ENCODE measurements at regions not wholly inside any gene's neighbourhood (a gene's known extent, or its start where the extent isn't known, plus 50 kb on each side); places are given as distances from the start of the nearest gene placed in this dataset.

DNA sequence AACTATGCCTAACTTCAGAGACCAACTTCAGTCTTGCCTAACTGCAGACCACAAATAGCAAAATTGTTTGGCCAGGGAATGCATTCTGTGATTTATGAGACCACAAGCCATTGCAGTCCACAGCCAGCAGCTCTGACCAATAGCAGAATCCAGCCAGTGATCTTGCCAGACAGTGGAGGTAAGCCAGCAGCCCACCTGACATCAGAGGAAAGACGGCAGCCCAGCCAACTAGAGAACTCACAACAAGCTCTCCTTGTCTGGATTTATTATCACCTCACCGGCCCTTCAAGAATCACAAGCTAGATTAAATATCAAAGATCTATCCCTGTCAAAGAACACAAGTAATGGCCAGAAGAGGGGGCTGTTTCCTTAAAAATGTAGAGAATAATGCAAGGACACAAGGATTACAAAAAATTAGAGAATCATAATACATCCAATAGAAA, 66.5 kb upstream of the SLC35F1 start:
- TF ChIP-seq, protein P1, sequence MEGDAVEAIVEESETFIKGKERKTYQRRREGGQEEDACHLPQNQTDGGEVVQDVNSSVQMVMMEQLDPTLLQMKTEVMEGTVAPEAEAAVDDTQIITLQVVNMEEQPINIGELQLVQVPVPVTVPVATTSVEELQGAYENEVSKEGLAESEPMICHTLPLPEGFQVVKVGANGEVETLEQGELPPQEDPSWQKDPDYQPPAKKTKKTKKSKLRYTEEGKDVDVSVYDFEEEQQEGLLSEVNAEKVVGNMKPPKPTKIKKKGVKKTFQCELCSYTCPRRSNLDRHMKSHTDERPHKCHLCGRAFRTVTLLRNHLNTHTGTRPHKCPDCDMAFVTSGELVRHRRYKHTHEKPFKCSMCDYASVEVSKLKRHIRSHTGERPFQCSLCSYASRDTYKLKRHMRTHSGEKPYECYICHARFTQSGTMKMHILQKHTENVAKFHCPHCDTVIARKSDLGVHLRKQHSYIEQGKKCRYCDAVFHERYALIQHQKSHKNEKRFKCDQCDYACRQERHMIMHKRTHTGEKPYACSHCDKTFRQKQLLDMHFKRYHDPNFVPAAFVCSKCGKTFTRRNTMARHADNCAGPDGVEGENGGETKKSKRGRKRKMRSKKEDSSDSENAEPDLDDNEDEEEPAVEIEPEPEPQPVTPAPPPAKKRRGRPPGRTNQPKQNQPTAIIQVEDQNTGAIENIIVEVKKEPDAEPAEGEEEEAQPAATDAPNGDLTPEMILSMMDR (IDR thresholded peaks at IDR 0.05): peak in 1 of 4 experiments; percentile 12
- TF ChIP-seq POLR2A (IDR thresholded peaks at IDR 0.05): no peak

Measured in uterus (tissue), 2 donors.